ENCODE measurements at regions not wholly inside any gene's neighbourhood (a gene's known extent, or its start where the extent isn't known, plus 50 kb on each side); places are given as distances from the start of the nearest gene placed in this dataset.
"Not testable (repeated sequence)": the region's sequence is repeated elsewhere in the genome, so short reads cannot be mapped to it uniquely, and the experiment has no call there.

DNA sequence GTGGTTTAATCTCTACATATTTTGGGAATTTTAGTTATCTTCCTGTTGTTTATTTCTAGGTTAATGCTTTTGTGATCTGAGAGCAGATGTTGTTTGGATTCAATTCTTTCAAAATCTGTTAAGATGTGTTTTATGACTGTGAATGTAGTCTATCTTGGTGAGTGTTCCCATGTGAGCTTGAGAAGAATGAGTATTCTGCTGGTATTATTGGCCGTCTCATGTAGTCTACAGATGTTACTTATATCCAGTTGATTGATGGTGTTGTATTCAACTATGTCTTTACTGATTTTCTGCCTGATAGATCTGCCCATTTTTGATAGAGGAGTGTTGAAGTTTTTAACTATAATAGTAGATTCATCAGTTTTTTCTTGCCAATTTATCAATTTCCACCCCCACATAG is 141.4 kb upstream of the FOXP2 start:
- no peak for DNase-seq

DNA sequence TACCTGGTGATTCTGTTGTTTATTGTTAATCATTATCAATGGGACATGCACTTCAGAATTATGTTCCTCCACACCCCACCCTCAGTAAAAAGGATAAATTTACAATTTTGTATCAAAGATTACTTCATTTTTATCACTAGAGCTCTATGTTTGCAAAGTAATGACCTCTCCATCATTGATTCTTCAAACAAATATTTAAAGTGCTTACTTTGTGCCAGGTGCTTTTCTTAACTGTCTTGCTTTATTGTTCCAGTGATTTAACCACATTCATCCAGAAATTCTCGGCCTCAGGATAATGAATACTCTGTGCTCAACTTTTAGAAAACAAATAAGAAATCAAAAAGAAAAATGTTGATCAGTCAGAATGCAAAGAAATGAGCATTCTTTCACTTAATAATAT is 144.9 kb upstream of the FOXP2 start:
- no peak for DNase-seq

DNA sequence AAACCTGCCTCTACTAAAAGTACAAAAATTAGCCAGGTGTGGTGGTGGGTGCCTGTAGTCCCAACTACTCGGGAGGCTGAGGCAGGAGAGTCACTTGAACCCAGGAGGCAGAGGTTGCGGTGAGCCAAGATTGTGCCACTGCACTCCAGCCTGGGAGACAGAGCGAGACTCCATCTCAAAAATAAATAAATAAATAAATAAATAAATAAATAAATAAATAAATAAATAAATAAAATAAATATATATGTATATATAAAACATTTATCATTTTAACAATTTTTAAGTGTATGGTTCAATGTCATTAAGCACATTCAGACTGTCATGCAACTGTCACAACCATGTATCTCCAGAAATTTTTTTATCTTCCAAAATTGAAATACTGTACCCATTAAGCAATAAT is 147.1 kb upstream of the FOXP2 start:
- not testable (repeated sequence) for DNase-seq

DNA sequence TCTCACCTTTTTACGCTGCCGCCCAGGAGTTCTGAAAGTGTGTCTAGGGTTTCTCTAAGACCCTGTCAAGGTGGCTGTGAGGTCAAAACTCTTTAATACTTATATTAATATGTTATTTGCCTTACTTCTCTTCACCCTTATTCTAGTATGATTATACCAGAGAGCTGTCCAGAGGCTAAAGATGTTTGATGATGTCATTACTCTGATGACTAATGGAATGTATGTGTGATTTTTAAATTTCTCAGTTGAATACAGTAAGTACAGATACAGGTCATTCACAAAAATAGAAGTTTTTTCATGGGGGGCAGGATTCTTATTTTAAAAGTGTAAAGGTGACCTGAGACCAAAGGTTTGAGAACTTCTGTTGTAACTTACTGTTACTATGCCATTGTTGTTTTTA is 150.6 kb upstream of the FOXP2 start:
- no peak for DNase-seq

DNA sequence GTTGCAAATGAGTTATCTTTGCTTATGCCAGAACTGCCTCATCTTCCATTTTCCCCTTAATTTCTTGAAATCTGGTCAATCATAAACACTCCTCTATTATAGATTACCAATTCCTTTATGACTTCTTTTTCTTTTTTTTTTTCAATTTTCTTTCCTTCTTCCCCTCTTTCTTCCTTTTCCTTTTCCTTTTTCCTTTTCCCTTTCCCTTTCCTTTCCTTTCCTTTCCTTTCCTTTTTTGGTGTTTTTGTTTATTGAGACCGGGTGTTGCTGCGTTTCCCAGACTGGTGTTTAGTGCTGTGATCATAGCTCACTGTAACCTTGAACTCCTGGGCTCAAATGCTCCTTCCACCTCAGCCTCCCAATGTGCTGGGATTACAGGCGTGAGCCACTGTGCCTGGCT is 151.4 kb upstream of the FOXP2 start:
- DNase-seq = no peak

DNA sequence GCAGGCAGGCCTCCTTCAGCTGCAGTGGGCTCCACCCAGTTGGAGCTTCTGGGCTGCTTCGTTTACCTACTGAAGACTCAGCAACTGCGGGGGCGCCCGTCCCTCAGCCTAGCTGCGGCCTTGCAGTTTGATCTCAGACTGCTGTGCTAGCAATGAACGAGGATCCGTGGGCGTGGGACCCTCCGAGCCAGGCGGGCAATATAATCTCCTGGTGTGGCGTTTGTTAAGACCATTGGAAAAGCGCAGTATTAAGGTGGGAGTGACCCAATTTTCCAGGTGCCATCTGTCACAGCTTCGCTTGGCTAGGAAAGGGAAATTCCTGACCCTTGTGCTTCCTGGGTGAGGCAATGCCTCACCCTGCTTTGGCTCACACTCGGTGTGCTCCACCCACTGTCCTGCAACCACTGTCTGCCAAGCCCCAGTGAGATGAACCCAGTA is 159.2 kb upstream of the FOXP2 start:
- no peak for DNase-seq

DNA sequence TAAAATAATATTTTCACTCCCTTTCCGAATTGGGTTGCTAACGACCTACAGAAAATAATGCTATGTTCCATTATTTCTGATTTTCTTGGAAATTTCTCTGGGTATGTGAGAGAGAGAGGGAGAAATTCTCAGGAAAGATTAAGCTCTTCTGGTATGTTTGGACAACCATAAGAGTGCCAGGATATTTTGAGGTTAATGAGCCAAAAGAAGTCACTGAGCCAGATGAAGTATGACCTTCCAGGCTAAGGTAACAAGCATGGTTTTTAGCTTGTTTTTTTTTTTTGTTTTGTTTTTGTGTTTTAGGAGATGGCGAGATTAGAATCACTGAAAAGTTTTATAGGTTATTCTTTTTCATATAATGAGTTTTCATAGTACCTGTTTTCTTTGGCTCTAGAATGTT is 171.0 kb upstream of the FOXP2 start:
- no peak for DNase-seq

DNA sequence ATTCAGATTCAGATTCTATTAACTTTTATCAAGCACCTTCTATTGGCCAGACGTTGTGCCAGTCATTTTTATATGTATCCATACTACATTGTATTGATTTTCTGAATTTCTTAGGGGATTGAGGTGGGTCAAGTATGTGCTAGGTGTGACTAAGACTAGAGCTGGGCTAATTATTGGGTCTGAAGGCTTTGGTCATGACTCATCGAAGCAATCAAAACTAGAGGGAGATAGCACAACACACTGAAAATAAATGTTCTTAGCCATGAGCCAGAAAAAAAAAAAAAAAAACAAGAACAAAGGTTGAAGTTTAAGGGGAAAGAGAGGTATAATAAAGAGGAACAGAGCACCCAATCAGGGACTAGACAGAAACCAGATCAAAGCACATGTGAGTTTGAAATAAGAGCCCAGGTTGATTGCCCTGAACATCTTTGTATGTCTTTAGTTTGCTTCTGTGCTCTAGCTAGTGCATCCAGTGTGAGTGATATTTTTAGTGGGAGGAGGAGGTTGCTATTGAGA is 171.6 kb upstream of the FOXP2 start:
- no peak for DNase-seq

DNA sequence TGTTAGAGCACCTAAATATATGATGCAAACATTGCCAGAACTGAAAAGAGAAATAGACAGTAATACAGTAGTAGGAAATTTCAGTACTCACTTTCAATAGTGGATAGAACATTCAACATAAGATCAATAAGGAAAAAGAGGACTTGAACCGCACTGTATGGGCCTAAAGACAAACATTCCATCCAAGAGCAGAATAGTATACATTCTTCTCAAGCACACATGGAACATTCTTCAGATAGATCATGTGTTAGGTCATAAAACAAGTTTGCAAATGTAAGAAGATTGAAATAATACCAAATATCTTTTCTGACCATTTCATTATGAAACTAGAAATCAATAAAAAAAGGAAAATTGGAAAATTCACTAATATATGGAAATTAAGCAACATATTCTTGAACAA is 185.4 kb upstream of the FOXP2 start:
- no peak for DNase-seq

DNA sequence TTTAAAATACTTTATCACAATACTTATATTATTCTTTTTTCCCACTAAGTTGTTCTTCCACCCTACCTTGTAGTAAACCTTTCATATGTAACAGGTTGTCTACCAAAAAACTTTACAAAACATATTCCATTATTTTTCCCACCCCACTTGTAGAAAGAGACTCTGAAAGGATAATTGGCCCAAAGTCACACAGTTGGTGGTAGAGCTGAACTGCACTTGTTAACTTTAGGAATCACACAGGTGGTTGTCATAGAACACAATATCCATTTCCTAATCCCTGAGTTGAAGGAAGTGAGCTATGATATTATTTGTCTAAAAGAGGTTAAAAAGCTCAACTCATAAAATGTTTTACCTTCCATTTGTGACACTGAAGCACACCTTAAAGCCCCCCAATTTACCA is 188.8 kb upstream of the FOXP2 start:
- DNase-seq = no peak

DNA sequence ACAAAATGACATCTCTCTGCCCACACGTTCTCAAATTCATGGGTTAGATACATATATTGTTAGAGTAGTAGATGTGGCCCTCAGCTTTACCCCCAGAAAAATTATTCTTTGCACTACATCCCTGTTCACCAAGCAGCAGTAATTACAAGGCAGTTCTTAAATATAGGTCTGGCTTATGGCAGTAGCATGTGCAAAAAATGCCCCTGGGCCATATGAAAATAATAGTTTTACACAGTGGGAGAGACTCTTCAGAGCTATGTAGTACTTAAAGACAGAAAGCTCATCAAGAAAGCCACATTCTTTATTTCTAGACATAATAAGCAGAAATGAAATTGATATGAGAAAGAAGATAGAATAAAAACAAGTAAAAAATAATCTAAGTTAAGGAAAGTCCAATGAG is 196.3 kb upstream of the FOXP2 start:
- DNase-seq = no peak

DNA sequence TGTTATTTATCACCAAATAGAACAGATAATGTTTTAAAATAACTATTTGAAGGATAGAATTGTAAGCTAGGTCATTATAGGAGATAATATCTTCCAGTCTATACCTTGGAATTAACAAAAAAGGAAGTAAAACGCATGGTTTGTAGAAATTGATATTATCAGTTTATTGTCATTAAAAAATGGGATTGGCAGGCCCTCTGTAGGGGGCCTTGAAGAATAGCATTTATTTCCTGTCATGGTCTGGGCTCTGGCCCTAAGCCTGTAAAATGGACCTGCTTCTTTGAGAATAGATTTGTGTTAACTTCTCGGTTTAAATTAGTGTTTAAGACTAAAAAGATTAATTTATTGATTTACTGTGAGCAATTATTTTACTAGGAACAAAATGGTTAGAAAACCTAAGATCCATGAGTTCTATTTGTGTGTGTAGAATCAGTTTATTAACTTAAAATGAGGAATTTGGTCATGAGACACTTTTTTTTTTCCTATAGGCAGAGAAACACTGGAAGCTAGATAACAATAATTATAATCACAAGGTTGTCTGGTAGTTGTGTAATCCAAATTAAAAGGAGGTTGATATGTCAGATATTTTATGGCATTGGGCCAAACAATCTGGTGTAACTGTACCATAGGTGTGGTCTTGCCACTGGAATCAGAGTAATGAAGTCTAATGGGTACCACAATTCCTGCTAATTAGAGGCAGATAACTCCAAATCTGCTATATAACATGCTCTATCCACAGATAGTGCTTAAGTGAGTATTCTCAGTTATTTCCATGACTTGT is 197.4 kb upstream of the FOXP2 start:
- no peak for DNase-seq

DNA sequence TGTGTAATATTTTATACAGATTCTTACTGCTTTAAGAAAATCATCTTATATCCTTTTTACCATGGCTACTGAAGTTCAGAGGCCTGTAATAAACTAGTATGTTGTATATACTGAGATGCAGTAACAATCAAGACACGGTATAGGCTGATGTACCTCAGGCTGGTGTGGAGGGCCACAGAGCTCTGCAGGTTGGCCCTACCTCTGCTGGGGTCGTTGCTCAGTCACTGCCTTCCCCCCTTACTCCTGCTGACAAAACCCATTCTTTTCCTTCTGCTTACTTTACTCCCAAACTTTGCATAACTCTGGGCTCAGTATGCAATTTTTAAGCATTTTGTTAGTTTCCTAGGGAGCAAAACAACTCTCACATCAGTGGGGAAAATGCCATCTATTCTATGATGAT is 200.1 kb upstream of the FOXP2 start:
- no peak for DNase-seq

DNA sequence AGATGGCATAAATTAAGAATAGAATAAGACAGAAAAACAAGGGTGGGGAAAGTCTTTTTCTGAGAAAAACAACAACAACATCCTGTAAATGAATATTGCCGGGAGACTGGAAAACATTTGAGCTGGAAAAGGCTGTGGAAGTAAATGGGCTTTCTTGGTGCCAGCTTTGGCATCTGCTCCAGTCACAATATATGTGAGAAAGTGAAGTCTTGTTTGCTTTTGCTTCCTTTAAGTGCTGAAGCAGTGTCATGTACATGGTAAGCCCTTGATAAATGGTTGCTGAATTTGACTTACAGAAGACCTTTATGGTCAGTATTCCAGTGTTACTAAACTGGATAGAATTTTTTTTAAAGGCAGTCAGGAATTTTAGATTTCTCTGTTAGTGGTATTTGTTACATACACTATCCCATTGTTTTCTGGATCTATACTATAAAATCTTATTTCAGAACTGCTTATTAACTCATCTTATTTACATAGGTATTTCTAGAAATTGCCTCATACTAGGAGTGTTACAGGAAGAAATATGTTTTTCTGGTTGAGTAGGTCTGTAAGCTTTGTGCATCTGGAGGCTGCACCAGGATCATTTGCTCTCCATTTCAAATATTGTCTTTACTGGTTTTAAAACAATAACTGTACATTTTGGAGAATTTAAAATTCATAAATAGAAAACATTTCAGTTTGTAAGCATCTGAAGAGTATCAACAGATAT is 201.7 kb upstream of the FOXP2 start:
- DNase-seq = no peak

DNA sequence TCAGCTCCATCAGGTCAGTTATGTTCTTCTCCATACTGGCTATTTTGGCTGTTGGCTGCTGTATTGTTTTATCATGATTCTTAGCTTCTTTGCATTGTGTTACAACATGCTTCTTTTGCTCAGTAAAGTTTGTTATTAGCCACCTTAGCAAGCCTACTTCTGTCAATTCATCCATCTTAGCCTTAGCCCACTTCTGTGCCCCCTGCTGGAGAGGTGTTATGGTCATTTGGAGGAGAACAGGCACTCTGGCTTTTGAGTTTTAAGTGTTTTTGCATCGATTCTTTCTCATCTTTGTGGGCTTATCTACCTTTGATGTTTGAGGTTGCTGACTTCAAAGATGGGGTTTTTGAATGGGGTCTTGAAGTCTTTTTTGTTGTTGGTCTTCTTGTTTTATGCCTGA is 204.6 kb upstream of the FOXP2 start:
- DNase-seq = no peak

DNA sequence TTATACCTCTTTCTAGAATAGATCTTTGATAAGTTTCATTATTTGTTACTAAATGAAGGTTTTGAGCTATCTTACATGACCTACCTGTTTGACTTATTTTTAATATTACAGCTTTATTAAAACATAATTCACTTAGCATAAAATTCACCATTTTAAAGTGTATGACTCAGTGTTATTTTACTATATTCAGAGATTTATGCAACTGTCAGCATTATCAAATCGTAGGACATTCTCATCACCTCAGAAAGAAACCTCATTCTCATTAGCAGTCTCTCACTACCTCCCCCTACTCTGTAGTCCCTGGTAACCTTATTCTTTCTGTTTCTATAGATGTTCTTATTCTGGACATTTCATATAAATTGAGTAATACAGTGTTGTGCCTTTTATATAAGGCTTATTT is 207.9 kb upstream of the FOXP2 start:
- no peak for DNase-seq

DNA sequence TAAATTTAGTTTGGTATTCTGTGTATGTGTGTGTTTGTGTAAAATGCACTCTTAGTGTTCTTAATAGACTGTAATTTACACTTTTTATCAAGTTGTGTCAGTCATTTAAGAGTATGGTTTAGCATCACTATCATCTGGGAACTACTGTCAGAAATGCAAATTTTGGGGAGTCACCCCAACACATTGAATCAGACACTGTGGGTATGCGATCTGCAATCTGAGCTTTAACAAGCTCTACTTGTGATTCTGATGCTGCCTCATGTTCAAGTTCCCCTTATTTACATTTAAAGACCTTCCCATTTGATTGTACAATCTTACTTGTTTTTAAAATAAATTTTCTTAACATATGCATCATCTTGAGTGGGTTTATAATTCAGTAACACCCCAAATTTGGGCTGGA is 218.1 kb upstream of the FOXP2 start:
- no peak for DNase-seq

DNA sequence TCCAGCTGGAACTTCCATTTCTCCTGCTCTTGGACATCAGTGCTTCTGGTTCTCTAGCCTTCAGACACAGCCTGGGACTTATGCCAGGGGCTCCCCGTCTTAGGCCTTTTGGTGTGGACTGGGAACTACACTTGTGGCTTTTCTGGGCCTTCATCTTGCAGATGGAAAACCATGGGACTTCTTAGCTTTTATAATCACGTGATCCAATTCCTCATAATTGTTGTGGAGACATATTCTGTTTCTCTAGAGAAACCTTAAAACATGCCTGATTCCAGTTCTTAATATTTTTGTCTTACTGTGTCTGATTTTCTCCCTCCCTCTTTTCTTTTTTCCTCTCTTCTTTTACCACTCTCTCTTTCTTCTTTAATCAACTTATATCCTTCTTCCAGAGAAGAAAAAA is 224.2 kb upstream of the FOXP2 start:
- DNase-seq = no peak

DNA sequence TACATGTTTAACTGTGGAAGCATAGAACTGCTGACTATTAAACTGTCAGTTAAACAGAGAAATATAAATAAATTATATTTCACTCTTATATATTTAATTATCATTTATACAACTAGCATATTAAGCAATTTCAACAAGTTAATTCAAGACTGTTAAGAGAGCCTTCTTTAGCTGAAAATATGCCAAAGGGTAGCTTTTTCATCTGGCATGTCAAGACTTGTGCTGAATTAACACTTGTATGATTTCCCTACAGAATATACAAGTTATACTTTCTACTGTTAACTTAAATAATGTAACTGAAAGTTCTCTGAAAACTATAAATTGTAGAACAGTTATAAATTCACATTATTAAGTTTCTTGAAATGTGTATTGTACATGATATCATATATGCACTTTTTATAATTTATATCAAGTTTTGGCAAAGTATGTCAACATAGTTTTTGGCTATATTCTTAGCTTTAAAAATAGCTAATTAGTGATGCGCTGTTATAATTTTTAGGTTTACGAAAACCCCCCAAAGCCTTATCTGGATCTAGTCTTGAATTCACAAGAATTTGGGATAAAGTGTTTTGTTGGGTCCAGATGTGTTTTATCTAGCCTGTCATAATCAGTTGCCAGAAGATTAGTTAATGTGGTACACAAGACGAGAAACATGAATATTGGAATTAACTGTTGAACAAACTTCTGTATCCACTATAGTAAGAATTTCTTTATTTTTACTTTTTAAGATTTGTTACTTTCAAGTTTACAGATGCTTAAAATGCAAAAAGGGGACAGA is 231.1 kb upstream of the FOXP2 start:
- no peak for DNase-seq

DNA sequence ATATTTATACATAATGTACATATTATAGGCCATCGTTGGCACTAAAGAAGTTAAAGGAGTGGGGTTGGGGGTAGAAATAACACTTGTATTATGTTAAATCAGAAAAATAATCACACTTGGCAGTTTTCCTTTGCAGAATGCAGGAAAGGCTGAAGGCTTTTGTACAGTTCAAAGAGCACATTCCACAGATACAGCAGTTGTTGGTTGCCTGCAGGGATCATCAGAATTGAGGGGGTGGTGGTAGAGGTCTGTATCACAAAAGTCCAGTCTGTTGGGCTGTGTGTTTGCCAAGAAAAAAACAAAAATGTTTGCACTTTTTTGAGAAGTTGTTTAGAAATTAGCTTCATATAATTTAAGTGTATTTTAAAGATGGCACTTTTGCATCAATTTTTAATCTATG is 231.8 kb upstream of the FOXP2 start:
- no peak for DNase-seq

DNA sequence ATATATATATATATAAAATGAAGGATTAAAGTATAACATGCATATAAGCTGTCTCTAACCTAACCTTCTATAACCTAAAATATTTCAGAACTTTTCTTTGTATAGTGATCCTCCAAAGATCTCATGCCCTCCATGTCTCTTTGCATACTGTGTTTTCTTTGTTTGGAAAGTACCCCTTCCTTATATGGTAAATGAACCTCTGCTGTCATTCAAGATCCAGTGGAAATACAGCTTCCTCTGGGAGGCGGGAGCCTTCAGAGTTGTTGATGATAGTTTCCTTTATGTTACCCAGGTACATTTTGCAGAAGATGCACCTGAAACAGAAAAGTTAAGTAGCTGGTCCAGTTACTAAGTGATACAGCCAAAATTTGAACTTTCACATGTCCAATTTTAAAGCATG is 233.3 kb upstream of the FOXP2 start:
- DNase-seq = no peak

DNA sequence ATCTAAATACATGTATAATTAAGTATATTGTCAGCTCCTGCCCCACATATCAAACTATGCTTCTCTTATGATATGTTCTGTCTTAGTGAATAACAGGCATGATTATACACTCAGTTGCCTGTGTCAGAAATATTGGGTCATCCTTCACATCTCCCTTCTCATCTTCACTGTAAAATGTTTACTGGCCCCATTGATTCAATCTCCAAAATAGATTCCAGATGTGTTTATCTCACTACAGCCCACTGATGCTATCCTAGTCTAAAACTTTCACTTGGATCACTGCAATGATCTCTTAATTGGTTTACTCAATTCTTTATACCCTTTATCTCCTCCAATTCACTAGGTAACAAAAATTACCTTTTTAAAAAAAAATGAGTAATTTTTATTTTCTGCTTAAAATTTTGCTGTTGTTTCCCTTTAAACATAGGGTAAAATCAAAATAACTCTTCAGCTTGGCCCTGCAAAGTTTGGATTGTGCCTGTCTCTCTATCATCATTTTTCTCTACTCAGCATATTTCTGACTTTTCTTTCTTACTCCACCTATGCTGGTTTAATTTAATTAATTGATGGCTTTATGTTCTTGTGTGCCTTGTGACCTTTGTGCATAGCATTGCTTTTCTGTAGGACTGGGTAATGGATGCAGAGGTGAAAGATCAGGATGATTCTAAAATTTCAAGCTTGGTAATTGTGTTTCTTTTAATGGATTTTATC is 233.9 kb upstream of the FOXP2 start:
- no peak for DNase-seq

DNA sequence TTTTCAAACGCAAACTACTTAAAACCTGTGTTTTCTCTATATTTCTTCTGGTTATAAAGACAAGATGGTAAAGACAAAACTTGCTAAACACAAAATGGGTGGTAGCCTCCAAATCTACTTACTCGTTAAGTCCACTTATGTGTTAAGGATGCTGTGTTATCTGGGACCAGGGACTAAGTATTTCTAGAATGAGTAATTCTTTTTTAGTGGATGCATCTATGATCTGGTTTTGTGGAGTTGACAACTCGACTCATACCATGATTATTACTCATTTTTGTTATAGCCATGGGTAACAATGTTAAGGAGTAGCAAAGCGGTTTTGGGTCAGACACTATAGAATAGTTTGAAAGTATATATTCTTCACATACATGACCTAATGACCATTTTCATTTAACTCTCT is 239.5 kb upstream of the FOXP2 start:
- DNase-seq = no peak

Data from activated gamma-delta T cell treated with Interleukin-2 at 50 U/mL for 16 hours (primary cell).